Panc1 (cell line): ENCODE measurements at regions not wholly inside any gene's neighbourhood (a gene's known extent, or its start where the extent isn't known, plus 50 kb on each side); places are given as distances from the start of the nearest gene placed in this dataset.

Experiments
- ATAC-seq: fragments of 200-7000 bp; cut with Tn5 transposase; 2 replicates; pipeline ENCODE4 v1.9.1; 2020; ENCODE audit warnings: mild to moderate bottlenecking, moderate library complexity
- BruUV-seq: library from RNA; stranded (reverse); fragments of 400-500 nt; replicated peaks from 2 replicates; lab custom pipeline; 2021; lab: Mats Ljungman, UMichigan
- CTCF ChIA-PET: fragments of 300-600 bp; sonication (Branson Sonifier 250); formaldehyde crosslinking; loops from one replicate; lab custom pipeline; 2022; ENCODE audit warnings: antibody characterized with exemption; lab: Charles Lee
- POLR2A ChIA-PET: fragments of 300-600 bp; sonication (Branson Sonifier 250); formaldehyde crosslinking; loops from one replicate; lab custom pipeline; 2022; ENCODE audit warnings: antibody characterized with exemption; lab: Charles Lee
- DNase-seq: peaks from one replicate; pipeline ENCODE4 v3.0.0-alpha.2; 2010; ENCODE audit warnings: low read depth, low spot score
- H3K27ac ChIP-seq: 2 replicates; pipeline ENCODE4 v1.5.1; 2011; ENCODE audit warnings: mild to moderate bottlenecking, low read length, inconsistent platforms
- H3K27me3 ChIP-seq: fragments of 200-500 bp; sonication (Bioruptor generic); 2 replicates; pipeline ENCODE4 v1.6.0; 2014; ENCODE audit warnings: low read length, inconsistent platforms; ENCODE audit not compliant: control insufficient read depth, insufficient read depth
- H3K36me3 ChIP-seq: fragments of 200-500 bp; sonication (Bioruptor generic); 2 replicates; pipeline ENCODE4 v1.5.1; 2014; ENCODE audit warnings: inconsistent platforms, mild to moderate bottlenecking, low read length, moderate library complexity; ENCODE audit not compliant: control insufficient read depth, insufficient read depth
- H3K4me1 ChIP-seq: 2 replicates; pipeline ENCODE4 v1.5.1; 2011; ENCODE audit warnings: inconsistent platforms, mild to moderate bottlenecking, low read length, moderate library complexity; ENCODE audit not compliant: control insufficient read depth, insufficient read depth
- H3K4me3 ChIP-seq, 2 experiments: 2 replicates each; pipeline ENCODE4 v1.5.1; 2011 to 2012; ENCODE audit warnings: low read depth in 2 of 2, low read length in 2 of 2, mild to moderate bottlenecking in 2 of 2, inconsistent platforms in 1 of 2, moderate library complexity in 1 of 2
- H3K9me3 ChIP-seq: fragments of 200-500 bp; sonication (Bioruptor generic); 2 replicates; pipeline ENCODE4 v1.5.1; 2014; ENCODE audit warnings: low read depth, mild to moderate bottlenecking, inconsistent platforms, low read length, moderate library complexity; ENCODE audit not compliant: control insufficient read depth, insufficient read depth
- POLR2AphosphoS5 ChIP-seq: IDR thresholded peaks from 2 replicates; pipeline ENCODE4 v1.6.1; 2012; ENCODE audit warnings: mild to moderate bottlenecking, low read depth, low read length, moderate library complexity
- SIN3A ChIP-seq: IDR thresholded peaks from 2 replicates; pipeline ENCODE4 v1.6.1; 2012; ENCODE audit warnings: low read depth, mild to moderate bottlenecking, low read length, moderate library complexity, borderline replicate concordance; ENCODE audit not compliant: insufficient read depth
- TCF7L2 ChIP-seq: IDR thresholded peaks from 2 replicates; pipeline ENCODE4 v1.6.1; 2011; ENCODE audit warnings: mild to moderate bottlenecking, low read depth, low read length, inconsistent platforms
- in situ Hi-C: cut with HindIII; loops from 2 replicates; pipeline ENCODE4 v1.10.0; 2016; ENCODE audit warnings: low sequenced_read_pairs, low pct_unique_long_range_greater_than_20kb
- intact Hi-C: fragments of 100-400 bp; cut with micrococcal nuclease; formaldehyde crosslinking; loops from one replicate; pipeline ENCODE4 v1.10.0; 2022; ENCODE audit not compliant: unreplicated experiment
- TF ChIP-seq, protein P1 (sequence below), 2 experiments: IDR thresholded peaks; 2 replicates each; pipeline ENCODE4 v1.6.1; 2011 to 2012; ENCODE audit warnings: low read depth in 2 of 2, control low read depth in 1 of 2, low read length in 1 of 2, mild to moderate bottlenecking in 1 of 2, moderate library complexity in 1 of 2; ENCODE audit not compliant: insufficient read depth in 1 of 2
- TF ChIP-seq, protein P2 (sequence below): fragments of 450-650 bp; IDR thresholded peaks from 2 replicates; pipeline ENCODE4 v1.5.1; 2017; ENCODE audit warnings: mild to moderate bottlenecking

DNA sequence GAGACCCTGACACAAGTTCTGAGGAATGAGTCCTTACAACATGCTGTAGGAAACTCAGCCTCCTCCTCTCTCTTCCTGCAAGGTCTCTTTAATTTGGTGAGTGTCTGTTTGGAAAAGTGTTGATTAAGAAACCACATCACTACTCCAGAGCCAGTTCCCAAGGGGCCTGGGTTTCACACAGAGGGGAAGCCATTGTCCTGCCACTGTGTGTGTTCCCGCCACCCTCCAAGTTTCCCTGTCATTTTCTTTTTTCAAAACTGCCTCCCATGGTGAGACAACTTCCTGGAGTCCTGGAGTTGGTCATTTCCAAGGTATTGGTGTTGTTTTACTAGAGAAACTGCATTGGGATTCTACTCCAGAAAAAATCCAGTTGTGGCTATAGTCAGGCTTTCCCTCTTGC, 232.0 kb upstream of the PARD3B start:
- TF ChIP-seq SIN3A (no peak), TCF7L2 (no peak), POLR2AphosphoS5 (no peak)
- TF ChIP-seq, protein P1, sequence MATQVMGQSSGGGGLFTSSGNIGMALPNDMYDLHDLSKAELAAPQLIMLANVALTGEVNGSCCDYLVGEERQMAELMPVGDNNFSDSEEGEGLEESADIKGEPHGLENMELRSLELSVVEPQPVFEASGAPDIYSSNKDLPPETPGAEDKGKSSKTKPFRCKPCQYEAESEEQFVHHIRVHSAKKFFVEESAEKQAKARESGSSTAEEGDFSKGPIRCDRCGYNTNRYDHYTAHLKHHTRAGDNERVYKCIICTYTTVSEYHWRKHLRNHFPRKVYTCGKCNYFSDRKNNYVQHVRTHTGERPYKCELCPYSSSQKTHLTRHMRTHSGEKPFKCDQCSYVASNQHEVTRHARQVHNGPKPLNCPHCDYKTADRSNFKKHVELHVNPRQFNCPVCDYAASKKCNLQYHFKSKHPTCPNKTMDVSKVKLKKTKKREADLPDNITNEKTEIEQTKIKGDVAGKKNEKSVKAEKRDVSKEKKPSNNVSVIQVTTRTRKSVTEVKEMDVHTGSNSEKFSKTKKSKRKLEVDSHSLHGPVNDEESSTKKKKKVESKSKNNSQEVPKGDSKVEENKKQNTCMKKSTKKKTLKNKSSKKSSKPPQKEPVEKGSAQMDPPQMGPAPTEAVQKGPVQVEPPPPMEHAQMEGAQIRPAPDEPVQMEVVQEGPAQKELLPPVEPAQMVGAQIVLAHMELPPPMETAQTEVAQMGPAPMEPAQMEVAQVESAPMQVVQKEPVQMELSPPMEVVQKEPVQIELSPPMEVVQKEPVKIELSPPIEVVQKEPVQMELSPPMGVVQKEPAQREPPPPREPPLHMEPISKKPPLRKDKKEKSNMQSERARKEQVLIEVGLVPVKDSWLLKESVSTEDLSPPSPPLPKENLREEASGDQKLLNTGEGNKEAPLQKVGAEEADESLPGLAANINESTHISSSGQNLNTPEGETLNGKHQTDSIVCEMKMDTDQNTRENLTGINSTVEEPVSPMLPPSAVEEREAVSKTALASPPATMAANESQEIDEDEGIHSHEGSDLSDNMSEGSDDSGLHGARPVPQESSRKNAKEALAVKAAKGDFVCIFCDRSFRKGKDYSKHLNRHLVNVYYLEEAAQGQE (IDR thresholded peaks at IDR 0.05; ENCODE audit: insufficient read depth in 1 of 2, low read depth in 2 of 2, low read length in 1 of 2), result no peak
- TF ChIP-seq, protein P2, sequence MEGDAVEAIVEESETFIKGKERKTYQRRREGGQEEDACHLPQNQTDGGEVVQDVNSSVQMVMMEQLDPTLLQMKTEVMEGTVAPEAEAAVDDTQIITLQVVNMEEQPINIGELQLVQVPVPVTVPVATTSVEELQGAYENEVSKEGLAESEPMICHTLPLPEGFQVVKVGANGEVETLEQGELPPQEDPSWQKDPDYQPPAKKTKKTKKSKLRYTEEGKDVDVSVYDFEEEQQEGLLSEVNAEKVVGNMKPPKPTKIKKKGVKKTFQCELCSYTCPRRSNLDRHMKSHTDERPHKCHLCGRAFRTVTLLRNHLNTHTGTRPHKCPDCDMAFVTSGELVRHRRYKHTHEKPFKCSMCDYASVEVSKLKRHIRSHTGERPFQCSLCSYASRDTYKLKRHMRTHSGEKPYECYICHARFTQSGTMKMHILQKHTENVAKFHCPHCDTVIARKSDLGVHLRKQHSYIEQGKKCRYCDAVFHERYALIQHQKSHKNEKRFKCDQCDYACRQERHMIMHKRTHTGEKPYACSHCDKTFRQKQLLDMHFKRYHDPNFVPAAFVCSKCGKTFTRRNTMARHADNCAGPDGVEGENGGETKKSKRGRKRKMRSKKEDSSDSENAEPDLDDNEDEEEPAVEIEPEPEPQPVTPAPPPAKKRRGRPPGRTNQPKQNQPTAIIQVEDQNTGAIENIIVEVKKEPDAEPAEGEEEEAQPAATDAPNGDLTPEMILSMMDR, result no peak
- no peaks in the 10 kb centered on the region for H3K4me1 ChIP-seq
- no peaks in the 10 kb centered on the region for H3K9me3 ChIP-seq
- in situ Hi-C loops, result no loop called here
- ATAC-seq (no peak), DNase-seq (no peak)
- ChIA-PET POLR2A (no interaction called here), CTCF (no interaction called here)
- no peaks in the 10 kb centered on the region for H3K27me3 ChIP-seq
- intact Hi-C loops, result no loop called here
- no TSS peak for BruUV-seq
- H3K27ac ChIP-seq, result no peak overlapping the region
- H3K36me3 ChIP-seq, result no peaks in the 10 kb centered on the region
- H3K4me3 ChIP-seq, result no peak overlapping the region

- CTCF ChIA-PET, result no interaction called here
- in situ Hi-C loops (no loop called here), intact Hi-C loops (no loop called here)
- TF ChIP-seq, protein P2, result no peak
- no peak for TF ChIP-seq TCF7L2
- TF ChIP-seq, protein P1 (IDR thresholded peaks at IDR 0.05; ENCODE audit: insufficient read depth in 1 of 2, low read depth in 2 of 2, low read length in 1 of 2), result no peak
- TF ChIP-seq POLR2AphosphoS5, result no peak
- TF ChIP-seq SIN3A, result no peak
- Histone ChIP-seq H3K4me3 (no peak overlapping the region), H3K27ac (no peak overlapping the region), H3K27me3 (no peaks in the 10 kb centered on the region), H3K36me3 (no peaks in the 10 kb centered on the region), H3K9me3 (no peaks in the 10 kb centered on the region), H3K4me1 (no peaks in the 10 kb centered on the region)
- no peak for ATAC-seq
- DNase-seq, result no peak
- POLR2A ChIA-PET, result no interaction called here
- no TSS peak for BruUV-seq
Observed at GRCh38 chr2:204315236-204315662, 230.0 kb upstream of the PARD3B start.
